H7 (cell line): ENCODE measurements at regions not wholly inside any gene's neighbourhood (a gene's known extent, or its start where the extent isn't known, plus 50 kb on each side); places are given as distances from the start of the nearest gene placed in this dataset.
"Not testable (repeated sequence)": the region's sequence is repeated elsewhere in the genome, so short reads cannot be mapped to it uniquely, and the experiment has no call there.

ENCODE experiments used
- DNase-seq: peaks from one replicate; pipeline ENCODE4 v3.0.0; 2012
- H3K27me3 ChIP-seq: 2 replicates; pipeline ENCODE4 v1.6.0; 2011; ENCODE audit warnings: mild to moderate bottlenecking, low read length; ENCODE audit not compliant: control insufficient read depth, insufficient read depth
- H3K36me3 ChIP-seq: replicated peaks from 2 replicates; pipeline ENCODE4 v1.5.1; 2011; ENCODE audit warnings: low read length; ENCODE audit not compliant: control insufficient read depth, insufficient read depth
- H3K4me3 ChIP-seq: 2 replicates; pipeline ENCODE4 v1.5.1; 2011; ENCODE audit warnings: low read depth, mild to moderate bottlenecking, control low read depth, low read length, moderate library complexity; ENCODE audit not compliant: insufficient read depth

DNA sequence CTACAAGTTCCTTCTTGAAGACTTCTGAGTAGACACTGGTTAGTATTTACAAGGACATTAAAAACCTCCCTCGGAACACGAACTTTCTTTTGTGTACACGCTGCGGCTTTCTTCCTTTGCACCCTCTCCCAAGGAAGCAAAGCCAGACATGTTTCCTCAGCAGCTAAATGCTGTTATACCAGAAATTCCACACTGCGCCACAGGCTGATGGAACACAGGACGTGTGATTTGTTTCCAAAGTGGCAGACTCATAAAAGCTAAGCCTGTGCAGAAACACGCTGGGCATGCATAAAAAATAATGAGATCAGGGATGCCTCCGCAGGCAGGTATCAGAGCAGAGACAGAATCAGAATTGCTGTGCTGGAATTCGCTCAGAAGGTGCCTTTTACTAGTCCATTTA is 73.0 kb upstream of the RGPD5 start:
- no peaks in the 10 kb centered on the region for H3K36me3 ChIP-seq
- DNase-seq = no peak
- H3K4me3 ChIP-seq = no peak overlapping the region
- no peaks in the 10 kb centered on the region for H3K27me3 ChIP-seq

DNA sequence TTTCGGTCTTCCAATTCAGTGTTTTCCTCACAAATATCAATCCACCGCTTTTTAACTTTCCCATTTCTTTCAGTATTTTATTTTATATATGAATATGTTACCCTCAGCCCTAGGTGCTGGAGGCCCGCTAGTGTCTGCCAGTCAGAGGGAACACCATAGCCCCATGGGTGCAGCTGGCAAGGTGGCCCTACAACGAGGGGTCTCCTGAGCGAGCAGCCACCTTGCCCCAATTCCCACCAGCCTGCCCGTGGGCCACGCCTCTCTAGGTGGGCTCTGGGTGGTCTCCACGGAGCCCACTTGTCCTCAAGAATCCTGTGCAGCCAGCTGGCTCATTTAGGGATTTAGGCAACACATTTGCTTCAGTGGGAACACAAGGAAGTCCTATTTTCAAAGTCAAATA is 72.5 kb upstream of the RGPD5 start:
- Histone ChIP-seq H3K27me3 (no peaks in the 10 kb centered on the region), H3K36me3 (no peaks in the 10 kb centered on the region), H3K4me3 (no peak overlapping the region)
- DNase-seq = no peak

DNA sequence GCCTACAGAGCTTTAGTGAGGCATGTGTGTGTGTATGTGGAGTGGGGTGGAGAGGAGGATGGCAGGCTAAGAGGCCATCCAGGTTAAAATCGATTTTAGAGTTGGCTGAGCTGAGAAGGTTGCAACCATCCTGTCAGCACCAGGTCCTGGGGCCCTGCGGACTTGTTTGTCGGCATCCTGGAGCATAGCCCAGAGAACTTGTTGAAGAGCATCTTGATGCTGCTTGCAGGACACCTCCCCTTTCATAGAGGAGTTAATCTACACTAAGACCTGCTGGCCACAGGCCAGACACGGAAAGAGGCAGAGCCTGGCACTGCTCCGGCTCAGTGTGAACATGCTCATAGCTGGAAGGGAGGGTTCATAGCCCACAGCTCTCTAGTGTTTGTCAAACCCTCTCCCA is 72.1 kb upstream of the RGPD5 start:
- no peak for DNase-seq
- H3K36me3 ChIP-seq = no peaks in the 10 kb centered on the region
- H3K4me3 ChIP-seq = no peak overlapping the region
- H3K27me3 ChIP-seq = no peaks in the 10 kb centered on the region

DNA sequence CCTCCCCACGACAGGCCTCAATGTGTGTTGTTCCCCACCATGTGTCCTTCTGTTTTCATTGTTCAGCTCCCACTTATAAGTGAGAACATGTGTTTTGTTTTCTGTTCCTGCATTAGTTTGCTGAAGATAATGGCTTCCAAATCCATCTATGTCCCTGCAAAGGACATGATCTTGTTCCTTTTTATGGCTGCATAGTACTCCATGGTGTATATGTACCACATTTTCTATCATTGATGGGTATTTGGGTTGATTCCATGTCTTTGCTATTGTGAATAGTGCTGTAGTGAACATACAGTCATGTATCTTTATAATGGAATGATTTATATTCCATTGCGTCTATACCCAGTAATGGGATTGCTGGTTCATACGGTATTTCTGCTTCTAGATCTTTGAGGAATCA is 71.5 kb upstream of the RGPD5 start:
- DNase-seq, H3K4me3 ChIP-seq: not testable (repeated sequence)

DNA sequence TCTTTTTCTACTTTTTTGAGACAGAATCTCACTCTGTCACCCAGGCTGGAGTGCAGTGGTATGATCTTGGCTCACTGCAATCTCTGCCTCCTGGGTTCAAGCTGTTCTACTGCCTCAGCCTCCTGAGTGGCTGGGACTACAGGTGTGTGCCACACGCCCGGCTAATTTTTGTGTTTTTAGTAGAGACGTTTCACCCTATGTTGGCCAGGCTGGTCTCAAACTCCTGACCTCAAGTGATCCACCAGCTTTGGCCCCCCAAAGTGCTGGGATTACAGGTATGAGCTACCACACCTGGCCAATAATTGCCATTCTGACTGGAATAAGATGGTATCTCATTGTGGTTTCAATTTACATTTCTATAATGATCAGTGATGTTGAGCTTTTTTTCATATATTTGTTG is 71.0 kb upstream of the RGPD5 start:
- DNase-seq, H3K27me3 ChIP-seq, H3K4me3 ChIP-seq, H3K36me3 ChIP-seq: not testable (repeated sequence)

More for the DNA sequence above, 71.5 kb upstream of the RGPD5 start:
- H3K27me3 ChIP-seq, H3K36me3 ChIP-seq: not testable (repeated sequence)

DNA sequence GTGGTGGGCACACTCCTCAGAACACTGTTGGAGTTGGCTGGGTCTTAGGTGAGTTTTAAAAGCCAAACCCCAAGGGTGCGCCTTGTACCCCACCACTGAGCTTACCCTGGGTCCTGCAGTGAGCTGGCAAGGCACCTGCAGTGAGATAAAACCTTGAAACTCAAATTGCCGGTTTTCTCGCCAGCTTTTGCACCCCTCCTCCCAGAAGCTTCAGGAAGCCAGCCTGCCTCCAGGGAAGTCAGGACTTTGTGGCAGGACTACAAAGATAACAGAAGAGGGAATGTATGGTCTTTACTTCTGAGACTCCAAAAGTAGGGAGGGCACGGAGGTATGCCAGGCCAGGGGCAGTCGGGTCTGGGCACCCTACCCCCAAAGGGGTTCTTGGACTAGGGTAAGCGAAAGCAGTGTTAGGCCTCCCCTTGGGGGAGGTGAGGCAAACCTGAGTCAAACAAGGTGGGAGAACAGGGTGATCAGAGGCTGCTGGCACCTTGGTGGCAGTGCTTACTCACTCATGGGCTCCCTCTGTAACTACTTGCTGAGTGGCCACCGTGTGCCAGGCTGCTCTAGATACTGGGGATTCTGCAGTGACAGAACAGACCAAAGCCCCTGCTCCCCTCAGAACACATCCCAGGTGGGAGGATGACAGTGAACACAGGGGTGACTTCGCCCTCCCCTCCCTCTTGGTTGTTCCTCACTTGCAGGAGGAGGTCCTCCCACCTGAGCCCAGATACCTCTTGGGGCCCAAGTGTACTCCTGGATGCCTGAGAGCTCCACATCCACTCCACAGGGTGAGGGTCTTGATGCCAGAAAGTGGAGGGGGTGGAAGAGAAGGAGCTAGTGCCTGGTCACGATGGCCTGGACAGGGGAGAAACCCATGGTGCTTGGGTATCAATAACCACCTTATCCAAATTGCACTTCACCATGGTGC is 69.3 kb upstream of the RGPD5 start:
- H3K27me3 ChIP-seq = no peaks in the 10 kb centered on the region
- H3K36me3 ChIP-seq = no peaks in the 10 kb centered on the region
- DNase-seq = no peak
- H3K4me3 ChIP-seq = no peak overlapping the region

DNA sequence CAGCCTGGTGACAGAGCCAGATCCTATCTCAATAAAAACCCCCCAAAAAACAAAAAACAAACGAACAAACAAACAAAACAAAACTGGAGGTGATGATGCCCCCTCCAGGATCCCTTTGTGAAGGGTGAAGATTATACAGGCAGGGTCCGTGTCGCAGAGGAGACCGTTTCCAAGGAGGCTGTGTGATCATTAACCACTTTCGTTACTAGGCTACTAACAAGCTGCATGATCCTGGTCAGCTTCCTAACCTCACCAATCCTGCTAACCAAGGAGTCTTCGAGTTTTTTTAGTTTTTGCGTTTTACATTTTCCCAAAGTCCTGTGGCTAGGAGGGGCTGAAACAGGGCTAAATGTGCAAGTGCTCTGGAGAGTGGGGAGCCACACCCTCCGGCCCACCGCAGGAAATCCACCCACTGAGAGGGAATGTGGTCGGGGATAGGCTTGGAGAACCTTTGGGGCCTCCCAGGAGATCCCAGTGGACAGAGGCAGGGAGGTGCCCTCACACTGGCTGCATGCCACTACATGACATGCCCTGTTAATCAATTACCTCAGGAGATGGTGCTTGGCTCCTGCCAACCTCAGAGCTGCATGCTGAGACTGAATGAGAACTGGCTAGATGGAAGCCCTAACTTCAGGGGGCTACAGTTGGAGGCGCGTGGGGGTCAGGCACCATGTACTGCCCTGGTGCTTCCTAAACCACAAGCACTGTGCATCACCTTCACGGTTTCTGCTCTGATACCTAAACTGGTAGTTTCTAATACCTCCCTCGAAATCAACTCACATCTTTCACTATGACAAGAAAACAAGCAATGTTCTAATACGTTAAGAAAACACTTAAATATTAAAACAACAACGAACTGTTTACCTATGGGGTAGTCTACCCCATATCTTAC is 67.5 kb upstream of the RGPD5 start:
- no peaks in the 10 kb centered on the region for H3K27me3 ChIP-seq
- no peak for DNase-seq
- no peaks in the 10 kb centered on the region for H3K36me3 ChIP-seq
- no peak overlapping the region for H3K4me3 ChIP-seq

DNA sequence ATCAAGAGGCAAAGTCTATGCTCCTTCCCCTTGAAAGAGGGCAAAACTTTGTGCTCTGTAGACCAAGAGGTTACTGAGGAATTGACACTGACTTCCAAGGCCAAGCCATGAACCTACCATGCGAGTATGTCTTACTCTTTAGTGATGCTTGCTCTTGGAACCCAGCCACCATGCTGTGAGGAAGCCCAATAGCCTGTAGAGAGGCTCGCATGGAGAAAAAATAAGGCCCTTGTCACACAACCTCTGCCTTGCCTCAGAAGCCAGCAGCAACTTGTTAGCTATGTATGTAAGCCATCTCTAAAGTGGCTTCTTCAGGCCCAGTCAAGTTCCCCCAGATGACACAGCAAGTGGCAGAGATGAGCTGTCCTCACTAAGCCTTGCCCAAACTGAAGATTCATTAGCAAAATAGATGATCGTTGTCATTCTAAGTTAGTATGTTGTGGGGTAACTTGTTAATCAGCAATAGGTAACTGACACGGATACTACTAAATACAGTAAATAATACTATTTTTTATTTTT is 66.1 kb upstream of the RGPD5 start:
- Histone ChIP-seq H3K4me3 (no peak overlapping the region), H3K27me3 (no peaks in the 10 kb centered on the region), H3K36me3 (no peaks in the 10 kb centered on the region)
- no peak for DNase-seq

DNA sequence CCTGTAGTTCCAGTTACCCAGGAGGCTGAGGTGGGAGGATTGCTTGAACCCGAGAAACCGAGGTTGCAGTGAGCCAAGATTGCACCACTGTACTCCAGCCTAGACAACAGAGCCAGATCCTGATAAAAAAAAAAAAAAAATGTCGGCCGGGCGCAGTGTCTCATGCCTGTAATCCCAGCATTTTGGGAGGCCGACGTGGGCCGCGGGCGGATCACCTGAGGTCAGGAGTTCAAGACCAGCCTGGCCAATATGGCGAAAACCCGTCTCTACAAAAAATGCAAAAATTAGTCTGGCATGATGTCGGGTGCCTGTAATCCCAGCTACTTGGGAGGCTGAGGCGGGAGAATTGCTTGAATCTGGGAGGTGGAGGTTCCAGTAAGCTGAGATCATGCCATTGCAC is 60.4 kb upstream of the RGPD5 start:
- H3K36me3 ChIP-seq, DNase-seq, H3K27me3 ChIP-seq, H3K4me3 ChIP-seq: not testable (repeated sequence)

DNA sequence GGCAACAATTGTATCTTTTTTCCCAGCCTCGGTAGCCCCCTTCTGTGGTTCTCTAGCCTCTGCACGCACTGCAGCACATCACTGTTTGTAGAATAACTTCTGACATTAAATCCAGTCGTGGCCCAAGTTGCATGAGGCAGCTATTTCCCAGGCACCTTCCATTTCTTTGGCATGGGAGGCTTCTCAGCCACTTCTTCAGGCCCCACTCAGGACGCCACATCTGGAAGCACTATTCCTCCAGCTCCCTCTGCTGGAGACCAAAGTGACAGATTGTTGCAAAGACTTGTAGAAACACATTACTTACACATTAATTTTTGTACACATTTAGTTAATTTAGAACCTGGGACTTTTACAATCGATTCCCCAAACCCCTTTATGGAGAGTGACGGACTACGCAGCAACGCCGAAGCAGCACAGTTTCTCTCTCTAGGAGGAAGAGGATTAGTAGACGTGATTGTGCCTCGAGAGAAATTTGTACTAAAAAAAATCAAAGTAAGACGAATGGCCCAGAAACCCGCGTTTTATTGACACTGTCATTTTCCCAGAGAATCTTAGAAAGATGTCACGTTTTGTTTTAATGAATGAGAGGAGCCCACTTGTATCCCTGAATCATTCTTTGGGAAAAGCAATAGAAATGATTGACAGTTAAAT is 57.8 kb upstream of the RGPD5 start:
- Histone ChIP-seq H3K4me3 (no peak overlapping the region), H3K27me3 (no peaks in the 10 kb centered on the region), H3K36me3 (no peaks in the 10 kb centered on the region)
- DNase-seq = peak; percentile 42
